ENCODE measurements at regions not wholly inside any gene's neighbourhood (a gene's known extent, or its start where the extent isn't known, plus 50 kb on each side); places are given as distances from the start of the nearest gene placed in this dataset.

GRCh38 chr13:28597641-28598040 is 61.3 kb upstream of the POMP start (continued):
- no peak for TF ChIP-seq CTBP2 (IDR thresholded peaks at IDR 0.05; ENCODE audit: borderline replicate concordance, insufficient read depth, insufficient read length, low read length)
- no peak for TF ChIP-seq CHD1 (IDR thresholded peaks at IDR 0.05; ENCODE audit: low read depth, low read length)
- TF ChIP-seq TCF12 (IDR thresholded peaks at IDR 0.05; ENCODE audit: low read depth, low read length), result no peak
- no peak for TF ChIP-seq TAF1 (IDR thresholded peaks at IDR 0.05; ENCODE audit: low read depth, low read length)
- TF ChIP-seq NRF1 (IDR thresholded peaks at IDR 0.05; ENCODE audit: low read depth, low read length), result no peak
